ENCODE measurements at regions not wholly inside any gene's neighbourhood (a gene's known extent, or its start where the extent isn't known, plus 50 kb on each side); places are given as distances from the start of the nearest gene placed in this dataset.

- TF ChIP-seq CTCF (conservative IDR thresholded peaks at IDR 0.05; ENCODE audit: low read depth, low read length) (no peak), EZH2 (IDR thresholded peaks at IDR 0.05; ENCODE audit: borderline replicate concordance, low read depth, low read length, poor library complexity, severe bottlenecking) (no peak)
These were observed 315.3 kb upstream of the CXCR4 start for GRCh38 chr2:136433261-136433660.
